ENCODE measurements at regions not wholly inside any gene's neighbourhood (a gene's known extent, or its start where the extent isn't known, plus 50 kb on each side); places are given as distances from the start of the nearest gene placed in this dataset.

DNA sequence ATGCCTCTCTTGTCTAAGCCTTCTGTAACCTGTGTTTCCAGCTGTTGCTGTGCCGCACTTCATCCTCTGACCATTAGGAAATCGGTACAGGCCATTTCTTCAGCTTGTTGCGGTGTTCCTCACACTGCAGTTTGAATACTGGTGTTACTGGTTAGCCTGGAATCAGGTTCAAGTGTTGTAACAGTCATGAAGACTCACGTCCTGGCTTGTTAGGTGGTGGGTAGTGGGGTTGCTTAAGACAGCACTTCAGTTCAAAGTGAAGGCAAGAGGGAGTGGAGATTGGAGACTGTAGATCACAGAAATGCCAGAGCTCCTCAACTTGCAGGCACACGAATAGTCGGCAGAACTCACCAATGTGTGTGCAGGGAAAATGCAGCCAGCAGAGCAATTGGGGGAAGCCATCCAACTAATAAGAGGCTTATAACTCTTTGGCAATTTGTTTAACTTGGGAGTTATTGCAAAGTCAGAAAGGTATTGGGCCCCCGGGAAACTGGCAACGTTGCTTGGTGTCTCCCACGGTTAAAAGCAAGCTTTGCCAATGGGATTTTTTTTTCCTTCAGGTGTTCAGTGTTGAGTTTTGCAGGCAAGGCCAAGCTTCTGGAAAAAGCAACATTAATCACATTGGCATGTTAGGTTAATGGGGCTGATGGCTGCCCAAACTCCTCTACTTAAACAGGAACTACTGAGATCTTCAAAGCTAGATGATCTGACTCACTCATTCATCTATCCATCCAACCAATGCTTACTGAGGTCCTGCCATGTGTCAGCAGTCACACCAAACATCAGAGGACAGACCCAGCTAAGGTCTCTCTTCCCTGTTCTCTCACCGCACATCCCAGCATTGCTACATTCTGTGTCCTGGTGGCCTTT lies 380.9 kb downstream of the GATA3 start:
- Histone ChIP-seq H3K27ac (no peak overlapping the region), H3K4me1 (no peaks in the 10 kb centered on the region), H3K4me3 (no peak overlapping the region), H3K9me3 (no peaks in the 10 kb centered on the region), H3K27me3 (ENCODE audit: low read depth) (no peaks in the 10 kb centered on the region), H3K36me3 (no peaks in the 10 kb centered on the region)
- TF ChIP-seq, protein P1, sequence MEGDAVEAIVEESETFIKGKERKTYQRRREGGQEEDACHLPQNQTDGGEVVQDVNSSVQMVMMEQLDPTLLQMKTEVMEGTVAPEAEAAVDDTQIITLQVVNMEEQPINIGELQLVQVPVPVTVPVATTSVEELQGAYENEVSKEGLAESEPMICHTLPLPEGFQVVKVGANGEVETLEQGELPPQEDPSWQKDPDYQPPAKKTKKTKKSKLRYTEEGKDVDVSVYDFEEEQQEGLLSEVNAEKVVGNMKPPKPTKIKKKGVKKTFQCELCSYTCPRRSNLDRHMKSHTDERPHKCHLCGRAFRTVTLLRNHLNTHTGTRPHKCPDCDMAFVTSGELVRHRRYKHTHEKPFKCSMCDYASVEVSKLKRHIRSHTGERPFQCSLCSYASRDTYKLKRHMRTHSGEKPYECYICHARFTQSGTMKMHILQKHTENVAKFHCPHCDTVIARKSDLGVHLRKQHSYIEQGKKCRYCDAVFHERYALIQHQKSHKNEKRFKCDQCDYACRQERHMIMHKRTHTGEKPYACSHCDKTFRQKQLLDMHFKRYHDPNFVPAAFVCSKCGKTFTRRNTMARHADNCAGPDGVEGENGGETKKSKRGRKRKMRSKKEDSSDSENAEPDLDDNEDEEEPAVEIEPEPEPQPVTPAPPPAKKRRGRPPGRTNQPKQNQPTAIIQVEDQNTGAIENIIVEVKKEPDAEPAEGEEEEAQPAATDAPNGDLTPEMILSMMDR (IDR thresholded peaks at IDR 0.05) = no peak
- DNase-seq (no peak), ATAC-seq (peak; percentile 35 to 66)
- intact Hi-C loops (cut with DNase I) = no loop called here

DNA sequence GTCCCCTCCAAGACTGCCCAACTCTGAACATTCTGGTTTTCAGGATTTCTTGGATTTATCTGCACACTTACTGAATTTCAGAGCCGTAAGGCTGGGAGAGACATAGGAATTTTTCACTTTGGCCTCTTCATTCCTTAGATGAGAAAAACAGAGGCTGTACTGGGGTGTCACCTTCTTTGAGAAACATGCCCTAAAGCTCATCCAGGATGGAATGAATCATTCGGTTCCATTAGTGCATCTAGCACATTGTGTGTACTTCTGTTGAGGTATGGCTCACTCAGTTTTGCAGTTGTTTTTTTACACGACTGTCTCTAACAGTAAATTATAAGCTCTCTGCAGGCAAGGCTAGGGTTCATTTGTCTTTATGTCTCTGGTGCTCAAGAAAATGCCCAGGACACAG lies 383.4 kb downstream of the GATA3 start:
- TF ChIP-seq, protein P1 (IDR thresholded peaks at IDR 0.05) = no peak
- Histone ChIP-seq H3K36me3 (no peaks in the 10 kb centered on the region), H3K4me3 (no peak overlapping the region), H3K27me3 (ENCODE audit: low read depth) (no peaks in the 10 kb centered on the region), H3K27ac (no peak overlapping the region), H3K4me1 (no peaks in the 10 kb centered on the region), H3K9me3 (no peaks in the 10 kb centered on the region)
- DNase-seq (no peak), ATAC-seq (no peak)
- intact Hi-C loops (cut with DNase I) = no loop called here

DNA sequence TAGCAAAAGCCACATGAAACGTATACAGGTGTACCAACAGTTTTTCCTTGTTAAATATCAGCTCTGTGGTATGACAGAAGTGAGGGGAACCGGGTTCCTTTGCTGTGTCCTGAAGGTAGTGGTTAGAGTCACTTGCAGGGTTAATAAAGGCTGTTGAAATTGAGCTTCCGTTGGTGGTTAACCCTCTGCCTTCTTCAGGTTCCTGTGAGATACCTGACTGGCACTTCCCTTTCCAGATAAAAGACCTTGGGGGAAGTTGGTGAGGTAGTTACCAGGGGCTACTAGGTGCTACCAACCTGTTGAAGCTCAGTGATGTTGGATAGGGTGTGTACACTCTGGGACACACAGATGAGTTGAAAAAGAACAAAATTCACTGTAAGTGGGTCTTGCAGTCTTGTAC lies 384.1 kb downstream of the GATA3 start:
- Histone ChIP-seq H3K27me3 (ENCODE audit: low read depth) (no peaks in the 10 kb centered on the region), H3K4me1 (no peaks in the 10 kb centered on the region), H3K36me3 (no peaks in the 10 kb centered on the region), H3K27ac (no peak overlapping the region), H3K9me3 (no peaks in the 10 kb centered on the region), H3K4me3 (no peak overlapping the region)
- no peak for DNase-seq
- intact Hi-C loops (cut with DNase I) = no loop called here
- ATAC-seq = no peak
- TF ChIP-seq, protein P1 (IDR thresholded peaks at IDR 0.05) = no peak

DNA sequence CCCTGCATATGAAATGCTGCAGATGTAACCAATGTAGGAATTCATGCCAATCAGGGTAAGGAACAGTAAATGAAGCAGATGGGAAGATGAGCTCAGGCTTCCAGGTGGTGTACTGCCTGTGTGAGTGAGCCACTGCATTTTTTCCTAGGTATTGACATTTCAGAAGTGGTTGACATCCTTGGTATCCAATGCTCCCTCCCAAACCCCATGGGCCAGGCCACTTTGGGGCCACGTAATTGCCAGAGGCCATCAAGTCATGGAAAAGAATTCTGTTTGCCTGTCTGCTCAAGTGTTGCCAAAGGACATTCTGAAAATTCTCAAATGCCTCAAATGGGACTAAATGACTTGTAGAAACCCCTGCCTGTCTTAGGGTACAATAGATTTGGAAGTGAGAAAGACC lies 384.6 kb downstream of the GATA3 start:
- H3K36me3 ChIP-seq = no peaks in the 10 kb centered on the region
- no peak for ATAC-seq
- no peak overlapping the region for H3K4me3 ChIP-seq
- no peaks in the 10 kb centered on the region for H3K27me3 ChIP-seq (ENCODE audit: low read depth)
- H3K9me3 ChIP-seq = no peaks in the 10 kb centered on the region
- no peak for DNase-seq
- TF ChIP-seq, protein P1 (IDR thresholded peaks at IDR 0.05) = no peak
- no peak overlapping the region for H3K27ac ChIP-seq
- H3K4me1 ChIP-seq = no peaks in the 10 kb centered on the region
- intact Hi-C loops (cut with DNase I) = no loop called here

DNA sequence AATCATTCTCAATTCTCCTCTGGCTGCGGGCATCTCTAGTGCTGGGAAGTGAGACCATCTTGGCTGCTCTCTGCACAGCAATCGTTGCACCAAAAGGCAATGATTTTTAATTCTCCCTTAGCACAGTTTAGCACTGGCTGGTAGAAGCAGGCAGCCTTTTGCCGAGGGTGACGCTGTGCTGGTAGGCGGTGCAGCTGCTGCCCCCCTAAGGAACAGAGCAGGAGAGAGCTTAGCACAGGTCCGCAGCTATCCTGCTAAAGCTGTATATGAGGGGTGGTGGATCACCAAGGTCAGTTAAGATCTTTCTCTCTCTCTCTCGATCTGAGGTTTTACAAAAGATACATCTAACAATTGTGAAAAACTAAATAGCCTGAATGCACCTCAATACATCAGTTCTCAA lies 390.1 kb downstream of the GATA3 start:
- Histone ChIP-seq H3K4me1 (no peaks in the 10 kb centered on the region), H3K4me3 (no peak overlapping the region), H3K27me3 (ENCODE audit: low read depth) (peaks cover 5% of the 10 kb centered on the region), H3K9me3 (no peaks in the 10 kb centered on the region), H3K36me3 (no peaks in the 10 kb centered on the region), H3K27ac (no peak overlapping the region)
- ATAC-seq = peak; percentile 21 to 55
- TF ChIP-seq, protein P1 (IDR thresholded peaks at IDR 0.05) = peak; percentile 21
- intact Hi-C loops (cut with DNase I) = no loop called here
- no peak for DNase-seq
